Uterus (tissue), 3 donors: ENCODE measurements at regions not wholly inside any gene's neighbourhood (a gene's known extent, or its start where the extent isn't known, plus 50 kb on each side); places are given as distances from the start of the nearest gene placed in this dataset.
"Not testable (repeated sequence)": the region's sequence is repeated elsewhere in the genome, so short reads cannot be mapped to it uniquely, and the experiment has no call there.

Experiments
- DNase-seq, 2 donors: peaks; one replicate each; pipeline ENCODE4 v3.0.0-alpha.2; 2019 to 2020
- H3K27ac ChIP-seq, 2 donors: fragments of 200-600 bp; sonication (generic); 1 replicate in 1 of 2; 2 replicates in 1 of 2; pipeline ENCODE4 v1.5.1; 2016 to 2018
- H3K27me3 ChIP-seq, 2 donors: fragments of 200-600 bp; sonication (generic); one replicate each; pipeline ENCODE4 v1.5.1; 2018 to 2019; ENCODE audit warnings: control low read depth in 1 of 2
- H3K36me3 ChIP-seq, 2 donors: fragments of 200-600 bp; sonication (generic); one replicate each; pipeline ENCODE4 v1.5.1; 2019; ENCODE audit warnings: control low read depth in 1 of 2
- H3K4me1 ChIP-seq, 2 donors: fragments of 200-600 bp; sonication (generic); one replicate each; pipeline ENCODE4 v1.5.1; 2018 to 2019; ENCODE audit warnings: control low read depth in 1 of 2
- H3K4me3 ChIP-seq, 2 donors: fragments of 200-600 bp; sonication (generic); 1 replicate in 1 of 2; 2 replicates in 1 of 2; pipeline ENCODE4 v1.5.1; 2018 to 2019; ENCODE audit warnings: mild to moderate bottlenecking in 1 of 2
- H3K9me3 ChIP-seq, 2 donors: fragments of 200-600 bp; sonication (generic); one replicate each; pipeline ENCODE4 v1.5.1; 2019; ENCODE audit warnings: control low read depth in 1 of 2
- CTCF ChIP-seq, 4 experiments: fragments of 200-600 bp in 2 of 4; fragments of 450-650 bp in 2 of 4; sonication (generic) in 2 of 4; IDR thresholded peaks; one replicate each; pipeline ENCODE4 v1.5.1; 2016 to 2019; ENCODE audit warnings: antibody characterized with exemption in 4 of 4, mild to moderate bottlenecking in 2 of 4, moderate library complexity in 1 of 4
- POLR2A ChIP-seq, 2 donors: fragments of 450-650 bp; IDR thresholded peaks; one replicate each; pipeline ENCODE4 v1.6.1; 2016; ENCODE audit warnings: antibody characterized with exemption in 2 of 2, mild to moderate bottlenecking in 1 of 2, moderate library complexity in 1 of 2
- intact Hi-C: fragments of 100-400 bp; cut with DNase I; formaldehyde crosslinking; loops from one replicate; pipeline ENCODE4 v1.15.1; 2023; ENCODE audit warnings: low total_unique reads
- donor health status: DM: yes; HTN: yes; CAD: no.

GRCh38 chr4:103845075-103845474 lies 125.3 kb upstream of the TACR3 start:
- Histone ChIP-seq H3K27me3 (no peaks in the 10 kb centered on the region), H3K36me3 (no peaks in the 10 kb centered on the region), H3K4me1 (no peaks in the 10 kb centered on the region), H3K4me3 (no peak overlapping the region), H3K27ac (no peak overlapping the region), H3K9me3 (peaks cover 0 to 3% of the 10 kb centered on the region in 2 donors)
- no peak for DNase-seq
- intact Hi-C loops = no loop called here
- TF ChIP-seq CTCF (IDR thresholded peaks at IDR 0.05) (no peak), POLR2A (IDR thresholded peaks at IDR 0.05) (no peak)

GRCh38 chr4:103842637-103843239 lies 123.0 kb upstream of the TACR3 start:
- Histone ChIP-seq H3K4me1 (no peaks in the 10 kb centered on the region), H3K4me3 (no peak overlapping the region), H3K36me3 (no peaks in the 10 kb centered on the region), H3K27ac (no peak overlapping the region), H3K27me3 (no peaks in the 10 kb centered on the region), H3K9me3 (peaks cover 0 to 3% of the 10 kb centered on the region in 2 donors)
- intact Hi-C loops = no loop called here
- DNase-seq = no peak
- TF ChIP-seq CTCF (IDR thresholded peaks at IDR 0.05) (no peak), POLR2A (IDR thresholded peaks at IDR 0.05) (no peak)

- Histone ChIP-seq H3K4me1 (no peaks in the 10 kb centered on the region), H3K27me3 (no peaks in the 10 kb centered on the region), H3K9me3 (peaks cover 0 to 3% of the 10 kb centered on the region in 2 donors), H3K4me3 (no peak overlapping the region), H3K27ac (no peak overlapping the region), H3K36me3 (no peaks in the 10 kb centered on the region)
- DNase-seq = no peak
- intact Hi-C loops = no loop called here
- no peak for TF ChIP-seq CTCF (IDR thresholded peaks at IDR 0.05)
- no peak for TF ChIP-seq POLR2A (IDR thresholded peaks at IDR 0.05)
Observed at GRCh38 chr4:103842076-103842475, 122.3 kb upstream of the TACR3 start.

- H3K27ac ChIP-seq, H3K9me3 ChIP-seq, H3K4me1 ChIP-seq, H3K27me3 ChIP-seq, H3K36me3 ChIP-seq, H3K4me3 ChIP-seq, intact Hi-C loops, DNase-seq: not testable (repeated sequence)
Observed at GRCh38 chr4:103810308-103810707, 90.5 kb upstream of the TACR3 start.

GRCh38 chr4:103802766-103803165 lies 83.0 kb upstream of the TACR3 start:
- intact Hi-C loops = no loop called here
- Histone ChIP-seq H3K36me3 (no peaks in the 10 kb centered on the region), H3K4me1 (no peaks in the 10 kb centered on the region), H3K4me3 (no peak overlapping the region), H3K9me3 (no peaks in the 10 kb centered on the region), H3K27ac (no peak overlapping the region), H3K27me3 (no peaks in the 10 kb centered on the region)
- no peak for TF ChIP-seq CTCF (IDR thresholded peaks at IDR 0.05)
- TF ChIP-seq POLR2A (IDR thresholded peaks at IDR 0.05) = no peak
- DNase-seq = no peak

- Histone ChIP-seq H3K36me3 (no peaks in the 10 kb centered on the region), H3K4me1 (no peaks in the 10 kb centered on the region), H3K4me3 (no peak overlapping the region), H3K9me3 (no peaks in the 10 kb centered on the region), H3K27me3 (no peaks in the 10 kb centered on the region), H3K27ac (no peak overlapping the region)
- no peak for TF ChIP-seq CTCF (IDR thresholded peaks at IDR 0.05)
- TF ChIP-seq POLR2A (IDR thresholded peaks at IDR 0.05) = no peak
- DNase-seq = no peak
- intact Hi-C loops = no loop called here
Observed at GRCh38 chr4:103787057-103787456, 67.3 kb upstream of the TACR3 start.
